Choroid plexus epithelial cell (primary cell): ENCODE measurements at regions not wholly inside any gene's neighbourhood (a gene's known extent, or its start where the extent isn't known, plus 50 kb on each side); places are given as distances from the start of the nearest gene placed in this dataset.

ENCODE experiments used
- DNase-seq: peaks from one replicate; pipeline ENCODE4 v3.0.0-alpha.2; 2010; ENCODE audit warnings: low read depth
- H3K4me3 ChIP-seq: 2 replicates; pipeline ENCODE4 v1.5.1; 2011; ENCODE audit warnings: low read depth, mild to moderate bottlenecking, control low read depth, low read length, moderate library complexity
- CTCF ChIP-seq: conservative IDR thresholded peaks from 2 replicates; pipeline ENCODE4 v1.5.1; 2011; ENCODE audit warnings: low read depth, mild to moderate bottlenecking, control low read depth, inconsistent platforms, low read length, moderate library complexity

GRCh38 chr1:194268839-194269238 lies 1082.4 kb upstream of the B3GALT2 start:
- no peak overlapping the region for H3K4me3 ChIP-seq
- peak; percentile 61 for DNase-seq
- no peak for TF ChIP-seq CTCF

- no peak for DNase-seq
- no peak for TF ChIP-seq CTCF
- H3K4me3 ChIP-seq, result no peak overlapping the region
Observed at GRCh38 chr1:194267021-194267420, 1080.6 kb upstream of the B3GALT2 start.

- DNase-seq, result no peak
- H3K4me3 ChIP-seq, result no peak overlapping the region
- no peak for TF ChIP-seq CTCF
Observed at GRCh38 chr1:194256010-194256409, 1069.6 kb upstream of the B3GALT2 start.

DNA sequence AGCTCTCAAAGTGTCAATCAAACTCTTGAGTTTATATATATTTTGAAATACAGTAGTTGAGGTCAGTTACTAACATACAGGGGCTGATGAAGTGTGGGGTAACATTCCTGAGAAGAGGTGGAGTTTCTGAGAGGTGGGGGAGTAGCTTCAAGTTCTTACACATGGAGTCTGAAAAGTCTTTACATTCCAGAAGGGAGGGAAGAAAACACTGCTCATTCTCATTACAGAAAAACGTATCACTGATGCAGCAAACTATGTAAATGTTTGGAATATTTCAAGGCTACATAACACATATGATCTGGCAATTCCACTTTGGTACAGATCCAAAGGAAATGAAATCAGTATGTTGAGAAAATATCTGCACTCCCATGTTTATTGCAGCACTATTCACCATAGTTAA lies 1065.8 kb upstream of the B3GALT2 start:
- H3K4me3 ChIP-seq, result no peak overlapping the region
- peak; percentile 51 for DNase-seq
- TF ChIP-seq CTCF, result no peak

DNA sequence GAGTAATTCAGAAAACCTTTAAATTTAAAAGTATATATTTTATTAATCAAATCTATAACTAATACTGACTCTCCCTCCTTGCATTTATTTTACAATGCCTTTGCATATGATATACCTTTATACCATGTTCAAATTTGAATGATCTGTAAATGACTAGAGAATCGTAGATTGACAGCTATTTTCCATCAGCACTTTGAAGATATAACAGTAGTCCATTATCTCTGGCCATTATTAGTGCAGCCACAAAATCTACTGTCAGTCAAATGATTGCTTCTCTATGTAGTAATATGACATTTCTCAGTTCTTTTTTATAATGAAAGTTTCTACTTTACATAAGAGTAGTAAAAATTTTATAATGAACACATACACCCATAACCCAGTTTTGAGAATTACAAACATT lies 1054.8 kb upstream of the B3GALT2 start:
- no peak for DNase-seq
- TF ChIP-seq CTCF, result no peak
- no peak overlapping the region for H3K4me3 ChIP-seq

DNA sequence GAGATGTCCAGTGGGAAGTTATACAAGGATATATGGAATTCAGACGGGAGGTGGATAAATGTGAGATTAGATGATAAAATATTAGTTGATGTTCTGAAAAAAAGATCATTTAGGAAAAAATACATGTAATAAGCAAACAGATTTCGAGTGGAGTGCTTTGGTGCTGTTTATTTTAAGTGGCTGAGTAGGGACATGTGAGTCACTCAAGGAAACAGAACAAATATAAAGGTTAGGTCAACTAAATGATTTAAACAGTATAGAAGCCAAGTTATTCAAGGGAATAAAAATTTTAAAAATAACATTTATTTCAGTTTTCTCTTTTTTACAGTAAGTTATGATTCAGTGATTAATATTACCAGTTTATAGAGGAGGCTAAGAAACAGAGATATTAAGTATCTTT lies 1046.7 kb upstream of the B3GALT2 start:
- TF ChIP-seq CTCF, result no peak
- DNase-seq, result peak; percentile 7
- no peak overlapping the region for H3K4me3 ChIP-seq

DNA sequence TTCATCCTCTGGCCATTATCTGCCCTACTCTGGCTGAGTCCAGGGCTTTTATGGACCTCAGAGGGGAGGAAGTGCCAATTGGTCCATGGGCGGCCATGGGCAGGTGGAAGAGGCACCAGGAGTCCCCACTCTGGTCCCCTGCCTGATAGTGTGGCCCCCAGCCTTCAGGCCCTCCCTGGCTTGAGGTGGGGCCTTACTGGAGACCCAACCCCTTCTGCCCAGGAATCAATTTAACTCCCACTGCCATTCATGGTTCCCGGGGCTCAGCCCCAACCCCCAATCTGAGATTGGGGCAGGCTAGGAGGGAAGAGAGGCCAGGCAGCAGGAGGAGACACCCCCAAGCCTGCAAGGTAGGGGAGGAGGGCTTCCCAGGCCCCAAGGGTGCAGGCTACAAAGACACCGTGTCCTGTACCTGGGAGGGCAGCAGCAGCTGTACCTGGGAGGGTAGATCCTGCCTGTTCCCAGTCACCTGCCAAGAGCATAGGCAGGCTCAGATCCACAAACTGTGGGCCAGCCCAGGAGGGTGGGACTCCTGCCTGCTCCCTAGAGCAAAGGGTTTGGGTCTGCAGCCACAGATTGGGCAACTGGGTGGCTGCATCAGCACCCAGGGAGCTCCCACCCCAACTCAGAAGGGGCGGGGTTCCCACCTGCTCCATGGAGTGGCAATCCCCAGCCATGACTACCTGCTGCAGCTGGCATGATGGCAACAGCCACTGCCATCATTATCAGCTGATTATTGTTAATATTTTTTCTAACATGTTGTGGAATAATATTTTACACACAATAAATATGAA lies 1044.1 kb upstream of the B3GALT2 start:
- DNase-seq, result no peak
- TF ChIP-seq CTCF, result no peak
- H3K4me3 ChIP-seq, result no peak overlapping the region
